Inferior parietal cortex (tissue), 1 donor: ENCODE measurements at regions not wholly inside any gene's neighbourhood (a gene's known extent, or its start where the extent isn't known, plus 50 kb on each side); places are given as distances from the start of the nearest gene placed in this dataset.
"Not testable (repeated sequence)": the region's sequence is repeated elsewhere in the genome, so short reads cannot be mapped to it uniquely, and the experiment has no call there.

Experiments
- DNase-seq: peaks from one replicate; pipeline ENCODE4 v3.0.0-alpha.2; 2016; ENCODE audit errors: extremely low spot score

- DNase-seq = no peak
Observed at GRCh38 chr1:192418552-192419285, 101.9 kb downstream of the RGS21 start.

DNA sequence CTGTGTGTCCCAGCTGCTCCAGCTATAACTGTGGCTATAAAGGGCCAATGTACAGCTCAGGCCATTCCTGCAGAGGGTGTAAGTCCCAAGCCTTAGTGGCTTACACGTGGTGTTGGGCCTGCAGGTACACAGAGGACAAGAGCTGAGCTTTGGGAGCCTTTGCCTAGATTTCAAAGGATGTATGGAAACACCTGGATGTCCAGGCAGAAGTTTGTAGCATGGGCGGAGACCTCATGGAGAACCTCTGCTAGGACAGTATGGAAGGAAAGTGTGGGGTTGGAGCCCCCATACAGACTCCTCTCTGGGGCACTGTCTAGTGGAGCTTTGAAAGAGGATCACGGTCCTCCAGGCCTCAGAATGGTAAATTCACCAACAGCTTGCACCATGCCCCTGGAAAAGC lies 113.9 kb downstream of the RGS21 start:
- no peak for DNase-seq

DNA sequence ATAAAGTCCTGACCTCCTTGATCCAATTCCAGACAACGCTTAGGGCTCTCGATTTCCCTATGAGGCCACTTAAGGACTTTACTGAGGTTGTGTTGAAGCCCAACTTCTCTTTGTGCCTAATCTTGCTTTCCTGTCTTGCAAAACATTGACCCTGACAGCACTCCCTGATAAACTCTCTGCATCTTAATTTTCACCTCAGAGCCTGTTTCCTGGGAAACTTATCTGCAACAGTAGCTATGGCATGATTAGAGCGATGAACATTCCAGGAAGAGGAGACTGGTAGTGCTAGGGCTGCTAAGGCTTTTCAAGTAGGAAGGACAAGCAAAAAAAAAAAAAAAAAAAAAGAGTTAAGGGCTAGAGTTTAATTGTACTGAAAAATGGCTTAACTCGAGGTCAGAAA lies 118.9 kb downstream of the RGS21 start:
- DNase-seq = no peak

- no peak for DNase-seq
Observed at GRCh38 chr1:192436441-192437078, 119.8 kb downstream of the RGS21 start.

DNA sequence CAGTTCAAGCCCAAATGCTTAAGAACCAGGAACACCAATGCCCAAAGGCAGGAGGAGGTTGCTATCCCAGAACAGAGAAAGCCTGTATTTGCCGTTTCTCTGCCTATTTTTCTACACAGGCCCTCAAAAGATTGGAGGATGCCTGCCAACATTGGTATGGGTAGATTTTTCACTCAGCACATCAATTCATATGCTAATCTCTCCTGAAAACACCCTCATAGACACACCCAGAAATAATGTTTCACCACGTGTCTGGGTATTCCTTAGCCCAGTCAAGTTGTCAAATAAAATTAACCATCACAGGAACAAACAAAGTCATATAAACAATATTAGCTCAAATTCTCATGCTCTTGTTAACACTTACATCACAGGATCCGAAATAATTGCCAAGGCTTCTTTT lies 121.9 kb downstream of the RGS21 start:
- no peak for DNase-seq

GRCh38 chr1:192439373-192440025 lies 122.7 kb downstream of the RGS21 start:
- DNase-seq = no peak

DNA sequence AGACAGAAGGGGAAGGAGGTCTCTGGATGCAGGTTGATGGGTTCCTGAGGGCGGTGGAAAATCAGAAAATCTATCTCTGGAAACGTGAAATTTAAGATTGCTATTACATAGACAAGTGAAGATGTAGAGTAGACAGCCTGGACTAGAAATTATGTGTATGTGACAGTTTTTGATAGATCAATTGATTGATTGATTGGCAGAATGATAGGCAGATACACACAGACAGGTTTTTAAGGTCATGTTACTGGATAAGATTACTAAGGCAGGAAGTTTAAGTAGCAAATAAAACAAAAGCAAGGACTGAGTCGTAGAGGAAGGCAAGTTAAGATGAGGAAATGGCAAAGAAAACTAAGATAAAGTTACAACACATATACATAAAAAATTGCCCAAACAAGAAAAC lies 124.7 kb downstream of the RGS21 start:
- DNase-seq = no peak

- no peak for DNase-seq
Observed at GRCh38 chr1:192442736-192443135, 125.9 kb downstream of the RGS21 start.

DNA sequence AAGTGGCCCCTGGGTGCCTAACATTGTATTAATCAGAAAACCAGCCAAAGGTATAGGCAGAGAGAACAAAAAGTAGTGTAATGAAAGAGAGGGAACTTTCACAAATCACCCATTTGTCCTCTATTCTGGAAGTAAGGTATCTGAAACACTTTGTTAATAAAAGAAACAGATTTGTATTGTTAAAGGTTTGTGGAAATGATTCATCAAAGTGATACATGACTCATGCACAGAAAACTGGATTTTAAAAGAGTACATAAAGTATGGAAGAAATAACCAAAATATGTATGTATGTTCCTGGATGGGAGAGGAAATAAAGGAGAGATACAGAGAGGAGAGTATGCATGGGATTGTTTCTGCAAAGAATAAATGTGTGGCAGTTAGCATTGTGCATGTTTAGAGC lies 126.8 kb downstream of the RGS21 start:
- DNase-seq = no peak

DNA sequence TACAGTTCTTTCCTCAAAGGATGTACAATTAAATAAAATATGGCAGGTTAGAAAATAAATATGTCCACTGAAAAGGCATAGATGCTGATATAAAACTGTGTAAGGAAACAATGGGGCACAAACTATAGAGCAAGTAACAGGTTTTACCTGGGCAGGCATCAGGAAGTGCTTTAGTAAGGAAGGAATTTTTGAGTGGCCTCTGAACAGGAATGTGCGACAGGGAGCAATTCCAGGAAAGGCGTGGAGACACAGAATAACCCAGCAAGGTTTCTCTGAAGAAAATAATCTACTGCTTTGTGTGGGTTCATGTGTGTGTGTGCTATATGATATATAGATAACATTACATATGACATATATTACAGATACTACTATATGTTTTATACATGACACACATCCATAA lies 128.4 kb downstream of the RGS21 start:
- no peak for DNase-seq

DNA sequence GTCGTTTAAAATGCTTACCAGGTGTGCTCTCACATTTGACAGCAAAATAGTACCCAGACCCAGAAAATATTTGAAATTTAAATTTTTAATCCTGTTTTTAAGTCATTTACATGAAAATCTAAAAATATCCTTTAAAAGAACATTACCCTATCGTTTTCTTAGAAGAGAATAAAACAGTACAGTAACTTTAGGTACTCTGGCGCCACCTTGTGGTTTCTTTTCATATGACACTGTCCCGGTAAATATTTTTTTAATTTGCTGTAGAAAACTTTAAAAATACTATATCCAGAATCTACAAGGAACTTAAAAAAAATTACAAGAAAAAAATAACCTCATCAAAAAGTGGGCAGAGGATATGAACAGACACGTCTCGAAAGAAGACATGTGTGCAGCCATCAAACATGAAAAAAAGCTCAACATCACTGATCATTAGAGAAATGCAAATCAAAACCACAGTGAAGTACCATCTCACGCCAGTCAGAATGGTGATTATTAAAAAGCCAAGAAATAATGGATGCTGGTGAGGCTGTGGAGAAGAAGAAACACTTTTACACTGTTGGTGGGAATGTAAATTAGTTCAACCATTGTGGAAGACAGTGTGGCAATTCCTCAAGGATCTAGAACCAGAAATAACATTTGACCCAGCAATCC lies 129.2 kb downstream of the RGS21 start:
- peak; percentile 83 for DNase-seq

GRCh38 chr1:192448026-192448578 lies 127.5 kb upstream of the RGS1 start:
- DNase-seq = no peak

DNA sequence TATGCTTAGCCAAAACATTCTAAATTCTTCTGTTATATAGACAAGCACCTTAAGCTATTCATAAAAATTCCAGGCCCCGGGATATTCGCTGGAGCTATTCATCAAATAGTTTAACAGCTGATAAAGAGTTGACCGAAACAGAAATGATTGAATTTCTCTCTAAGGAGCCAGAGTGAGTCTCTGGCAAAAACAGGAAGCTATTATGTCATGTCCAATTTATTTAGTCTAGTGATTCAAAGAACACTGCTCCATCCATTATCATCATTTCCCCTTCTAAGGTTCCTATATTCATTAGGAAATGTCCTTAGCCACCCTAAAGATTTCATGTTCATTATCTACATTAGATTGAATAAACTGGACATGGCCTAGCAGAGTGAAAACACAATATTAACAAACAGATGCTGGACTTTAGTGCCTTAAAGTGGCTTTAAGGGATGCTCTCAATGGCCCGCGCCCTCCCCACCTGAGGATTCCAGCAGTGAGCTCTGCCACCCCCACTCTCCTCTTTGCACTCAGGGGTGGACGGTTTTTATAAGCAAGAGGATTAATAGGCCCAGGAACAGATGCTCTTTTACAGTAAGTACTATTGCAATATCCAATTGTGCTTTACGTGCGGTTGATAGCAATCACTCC lies 122.1 kb upstream of the RGS1 start:
- DNase-seq = no peak

DNA sequence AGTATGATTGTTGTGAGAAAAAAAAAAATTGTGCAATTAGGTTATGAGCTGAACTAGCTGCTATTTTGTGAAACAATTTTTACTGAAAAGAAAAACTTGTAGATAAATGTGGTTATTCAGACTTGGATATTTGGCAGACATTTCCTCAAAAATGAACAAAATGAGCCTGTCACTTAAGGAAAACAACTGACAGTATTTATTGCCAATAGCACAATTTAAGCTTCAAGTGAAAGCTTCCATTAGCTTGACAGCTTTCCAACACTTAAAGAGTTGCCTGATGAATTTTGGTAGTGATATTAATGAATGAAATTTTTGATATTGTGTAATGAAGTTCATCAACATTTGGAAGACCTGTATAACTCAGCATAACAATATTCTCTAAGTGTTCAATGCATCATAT lies 116.1 kb upstream of the RGS1 start:
- no peak for DNase-seq

- no peak for DNase-seq
Observed at GRCh38 chr1:192461684-192462083, 113.9 kb upstream of the RGS1 start.

DNA sequence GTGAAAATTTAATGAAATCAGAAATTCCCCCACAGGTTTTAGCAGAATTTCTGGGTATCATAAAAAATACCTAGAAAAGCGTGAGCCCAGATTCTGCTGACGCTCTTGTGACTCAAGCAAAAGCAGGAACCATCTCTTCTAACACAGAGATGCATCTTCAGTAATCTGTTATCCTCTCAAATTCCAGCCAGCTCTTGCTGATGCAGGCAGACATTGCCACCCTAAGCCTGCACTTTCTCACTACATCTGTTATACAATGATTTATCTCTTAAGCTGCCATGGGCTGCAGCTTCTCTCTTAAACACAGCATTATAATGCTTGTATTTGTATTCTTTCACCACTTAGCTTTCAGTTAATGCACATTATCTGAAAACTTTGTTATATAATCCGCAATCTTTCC lies 113.0 kb upstream of the RGS1 start:
- DNase-seq = no peak

- DNase-seq = no peak
Observed at GRCh38 chr1:192463661-192464060, 111.9 kb upstream of the RGS1 start.

DNA sequence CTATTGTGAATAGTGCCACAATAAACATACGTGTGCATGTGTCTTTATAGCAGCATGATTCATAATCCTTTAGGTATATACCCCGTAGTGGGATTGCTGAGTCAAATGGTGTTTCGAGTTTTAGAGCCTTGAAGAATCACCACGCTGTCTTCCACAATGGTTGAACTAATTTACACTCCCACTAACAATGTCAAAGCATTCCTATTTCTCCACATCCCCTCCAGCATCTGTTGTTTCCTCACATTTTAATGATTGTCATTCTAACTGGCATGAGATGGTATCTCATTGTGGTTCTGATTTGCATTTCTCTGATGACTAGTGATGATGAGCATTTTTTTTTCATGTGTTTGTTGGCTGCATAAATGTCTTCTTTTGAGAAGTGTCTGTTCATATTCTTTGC lies 110.4 kb upstream of the RGS1 start:
- DNase-seq = not testable (repeated sequence)

DNA sequence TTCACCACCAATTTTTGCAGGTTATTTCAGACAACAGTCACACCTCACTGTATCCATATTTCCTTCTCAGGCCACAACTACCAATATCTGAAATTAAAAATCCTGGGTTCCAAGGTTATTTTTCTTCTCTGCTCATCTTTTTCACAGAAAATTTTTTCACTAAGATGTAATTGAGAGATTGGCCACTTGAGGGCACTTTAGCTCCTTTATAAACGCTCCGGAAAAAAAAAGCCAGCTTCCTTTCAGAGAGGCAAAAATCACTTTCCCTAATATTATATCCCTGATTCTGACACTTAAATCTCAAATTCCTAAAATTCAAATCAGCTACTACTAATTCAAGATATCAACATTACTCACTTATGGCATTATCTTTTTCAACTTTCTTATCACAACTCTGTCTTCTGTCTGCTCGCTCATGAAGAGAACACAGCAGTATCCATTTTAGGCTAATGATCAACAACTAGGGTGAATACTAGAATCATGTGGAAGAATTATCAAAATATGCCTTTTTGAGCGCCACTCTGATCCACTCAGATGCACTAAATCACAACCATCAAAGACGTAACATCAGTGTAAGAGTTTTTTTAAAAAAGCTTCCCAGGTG lies 101.4 kb upstream of the RGS1 start:
- DNase-seq = peak; percentile 79

- no peak for DNase-seq
Observed at GRCh38 chr1:192475329-192475728, 100.2 kb upstream of the RGS1 start.

DNA sequence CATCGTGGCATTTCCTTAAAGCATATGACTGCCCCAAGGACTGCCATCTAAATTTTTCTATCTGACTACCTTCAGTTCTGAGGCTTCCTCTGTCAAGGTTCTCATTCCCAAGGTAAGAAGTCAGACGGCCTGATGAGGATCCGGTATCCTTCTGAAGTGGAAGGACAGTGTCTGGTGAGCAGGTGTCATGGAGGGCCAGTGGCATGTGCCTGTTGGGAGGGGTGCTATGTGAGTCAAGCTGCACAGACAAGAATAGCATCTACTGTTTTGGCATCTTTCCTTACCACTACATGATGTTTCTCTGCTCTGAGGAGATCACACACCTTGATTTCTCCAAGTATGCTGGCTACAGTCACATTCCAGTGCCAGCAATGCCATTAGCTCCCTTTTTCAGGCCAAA lies 99.6 kb upstream of the RGS1 start:
- no peak for DNase-seq
